HepG2 (cell line): ENCODE measurements at regions not wholly inside any gene's neighbourhood (a gene's known extent, or its start where the extent isn't known, plus 50 kb on each side); places are given as distances from the start of the nearest gene placed in this dataset.

Experiments
- ATAC-seq: fragments of 200-7000 bp; cut with Tn5 transposase; 3 replicates; pipeline ENCODE4 v1.9.1; 2020; ENCODE audit warnings: mild to moderate bottlenecking, moderate library complexity
- BruUV-seq: library from RNA; stranded (reverse); fragments of 400-500 nt; replicated peaks from 2 replicates; lab custom pipeline; 2021; lab: Mats Ljungman, UMichigan
- CTCF ChIA-PET: fragments of 300-600 bp; formaldehyde crosslinking; extraction: SDS; loops from one replicate; lab custom pipeline; 2021; ENCODE audit warnings: low total read pairs, inconsistent platforms, low intra/inter-chr PET ratio; lab: Yijun Ruan, JAX
- POLR2A ChIA-PET: fragments of 350-600 bp; sonication (Branson Sonifier 250); formaldehyde crosslinking; loops from one replicate; lab custom pipeline; 2020; ENCODE audit warnings: antibody characterized with exemption, inconsistent platforms; lab: Yijun Ruan, JAX
- DNase-seq: peaks from one replicate; pipeline ENCODE4 v3.0.0-alpha.2; 2015; ENCODE audit warnings: low spot score
- FAIRE-seq: peaks from 3 replicates; lab custom pipeline; 2011; peaks lifted over from hg19 to GRCh38; lab: Jason Lieb, UNC
- H2AFZ ChIP-seq: one replicate; pipeline ENCODE4 v1.6.1; 2011; ENCODE audit warnings: low read length, inconsistent platforms
- H3K27ac ChIP-seq: fragments of 300-600 bp; 3 replicates; pipeline ENCODE4 v1.8.0; 2011; ENCODE audit warnings: mixed run types, mild to moderate bottlenecking, mixed read lengths, low read length, inconsistent platforms; ENCODE audit not compliant: insufficient read depth; ENCODE audit errors: extremely low read length
- H3K27me3 ChIP-seq, 2 experiments: fragments of 200-600 bp in 1 of 2; 2 replicates in 1 of 2; 3 replicates in 1 of 2; pipeline versions ENCODE4 v1.6.0 to v1.8.0; 2011; ENCODE audit warnings: low read length in 2 of 2, mild to moderate bottlenecking in 2 of 2, moderate library complexity in 2 of 2, inconsistent platforms in 1 of 2; ENCODE audit not compliant: insufficient read depth in 2 of 2, control insufficient read depth in 1 of 2
- H3K36me3 ChIP-seq, 2 experiments: fragments of 200-600 bp in 1 of 2; replicated peaks in 1 of 2; 2 replicates in 1 of 2; 3 replicates in 1 of 2; pipeline versions ENCODE4 v1.5.1 to v1.8.0; 2011; ENCODE audit warnings: low read length in 2 of 2, inconsistent platforms in 1 of 2; ENCODE audit not compliant: insufficient read depth in 2 of 2, control insufficient read depth in 1 of 2
- H3K4me1 ChIP-seq: 2 replicates; pipeline ENCODE4 v1.5.1; 2012; ENCODE audit warnings: low read length, inconsistent platforms; ENCODE audit not compliant: insufficient read depth
- H3K4me2 ChIP-seq: 2 replicates; pipeline ENCODE4 v1.6.0; 2011; ENCODE audit warnings: low read depth, low read length, inconsistent platforms
- H3K4me3 ChIP-seq, 3 experiments: fragments of 200-600 bp in 1 of 3; sonication (generic), shearing (Covaris generic) in 1 of 3; replicated peaks in 1 of 3; 2 replicates each; pipeline ENCODE4 v1.5.1; 2011 to 2016; ENCODE audit warnings: low read length in 3 of 3, inconsistent platforms in 2 of 3, low read depth in 2 of 3, mild to moderate bottlenecking in 2 of 3, control low read depth in 1 of 3, mixed read lengths in 1 of 3; ENCODE audit not compliant: insufficient read depth in 1 of 3
- H3K79me2 ChIP-seq: one replicate; pipeline ENCODE4 v1.6.1; 2011; ENCODE audit warnings: low read length, inconsistent platforms; ENCODE audit not compliant: insufficient read depth
- H3K9ac ChIP-seq: 2 replicates; pipeline ENCODE4 v1.6.0; 2011; ENCODE audit warnings: mild to moderate bottlenecking, low read depth, low read length, inconsistent platforms; ENCODE audit not compliant: insufficient read depth
- H3K9me3 ChIP-seq: 2 replicates; pipeline ENCODE4 v1.5.1; 2012; ENCODE audit warnings: mild to moderate bottlenecking, low read length
- H4K20me1 ChIP-seq: 2 replicates; pipeline ENCODE4 v1.6.0; 2011; ENCODE audit warnings: inconsistent platforms, mild to moderate bottlenecking, low read length, moderate library complexity; ENCODE audit not compliant: insufficient read depth
- MTF1 ChIP-seq: sonication (generic); formaldehyde crosslinking; IDR thresholded peaks from 2 replicates; pipeline ENCODE4 v1.5.0; 2020; ENCODE audit warnings: missing genetic modification reagents
- NBN ChIP-seq: fragments of 450-650 bp; conservative IDR thresholded peaks from 2 replicates; pipeline ENCODE4 v1.6.1; 2017
- ZFAT ChIP-seq: sonication (generic); formaldehyde crosslinking; conservative IDR thresholded peaks from 2 replicates; pipeline ENCODE4 v1.8.1; 2023; ENCODE audit warnings: missing genetic modification reagents, inconsistent platforms
- ZFP41 ChIP-seq: sonication (generic); formaldehyde crosslinking; IDR thresholded peaks from 2 replicates; pipeline ENCODE4 v1.4.0; 2020; ENCODE audit warnings: mild to moderate bottlenecking, missing genetic modification reagents, borderline replicate concordance
- WGBS: methylation state at CpG from one replicate; pipeline ENCODE4 v1.1.6; 2017; ENCODE audit warnings: low lambda C conversion rate; 5-methylcytosine and 5-hydroxymethylcytosine counted together
- in situ Hi-C: cut with HindIII; loops from 2 replicates; pipeline ENCODE4 v1.10.0; 2017; ENCODE audit warnings: low pct_unique_long_range_greater_than_20kb; ENCODE audit not compliant: extremely low pct_ligation_motif_present
- intact Hi-C: fragments of 100-400 bp; cut with micrococcal nuclease; formaldehyde crosslinking; loops from one replicate; pipeline ENCODE4 v1.10.0; 2022; ENCODE audit not compliant: unreplicated experiment
- TF ChIP-seq, protein P1 (sequence below): sonication (generic); formaldehyde crosslinking; IDR thresholded peaks from one replicate; pipeline ENCODE4 v1.5.1; 2020; ENCODE audit warnings: mild to moderate bottlenecking, missing genetic modification reagents; ENCODE audit errors: not compliant biosample characterization

DNA sequence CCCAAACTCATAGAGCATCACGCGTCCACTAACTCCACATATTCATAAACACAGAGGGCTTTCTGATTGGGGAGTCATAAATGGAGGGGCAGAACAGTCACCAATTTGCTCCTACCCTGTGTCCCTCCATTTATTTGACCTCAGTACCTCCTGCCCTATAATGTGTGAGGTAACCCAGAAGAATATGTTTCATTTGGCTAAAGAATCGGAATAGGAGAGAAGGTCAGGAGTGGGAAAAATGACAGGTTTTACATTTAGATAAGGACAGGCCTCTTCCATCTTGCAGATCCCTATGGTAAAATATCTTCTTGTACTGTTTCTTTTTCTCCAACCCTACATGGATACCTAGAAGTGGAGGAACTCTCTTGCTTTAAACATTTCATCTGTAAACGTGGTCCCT is 578.0 kb downstream of the TUSC7 start:
- Histone ChIP-seq H3K4me1 (no peaks in the 10 kb centered on the region), H3K4me3 (no peak overlapping the region), H3K36me3 (no peaks in the 10 kb centered on the region), H4K20me1 (no peaks in the 10 kb centered on the region), H3K27ac (no peak overlapping the region), H3K9me3 (no peaks in the 10 kb centered on the region), H3K9ac (no peak overlapping the region), H2AFZ (no peak overlapping the region), H3K27me3 (no peaks in the 10 kb centered on the region), H3K4me2 (no peak overlapping the region), H3K79me2 (no peaks in the 10 kb centered on the region)
- POLR2A ChIA-PET = no interaction called here
- ATAC-seq (no peak), DNase-seq (no peak), FAIRE-seq (no peak)
- CTCF ChIA-PET = no interaction called here
- intact Hi-C loops = no loop called here
- TF ChIP-seq ZFAT (CRISPR knock-in tag) = no peak
- TF ChIP-seq MTF1 = no peak
- no peak for TF ChIP-seq NBN
- no peak for TF ChIP-seq ZFP41
- TF ChIP-seq, protein P1, sequence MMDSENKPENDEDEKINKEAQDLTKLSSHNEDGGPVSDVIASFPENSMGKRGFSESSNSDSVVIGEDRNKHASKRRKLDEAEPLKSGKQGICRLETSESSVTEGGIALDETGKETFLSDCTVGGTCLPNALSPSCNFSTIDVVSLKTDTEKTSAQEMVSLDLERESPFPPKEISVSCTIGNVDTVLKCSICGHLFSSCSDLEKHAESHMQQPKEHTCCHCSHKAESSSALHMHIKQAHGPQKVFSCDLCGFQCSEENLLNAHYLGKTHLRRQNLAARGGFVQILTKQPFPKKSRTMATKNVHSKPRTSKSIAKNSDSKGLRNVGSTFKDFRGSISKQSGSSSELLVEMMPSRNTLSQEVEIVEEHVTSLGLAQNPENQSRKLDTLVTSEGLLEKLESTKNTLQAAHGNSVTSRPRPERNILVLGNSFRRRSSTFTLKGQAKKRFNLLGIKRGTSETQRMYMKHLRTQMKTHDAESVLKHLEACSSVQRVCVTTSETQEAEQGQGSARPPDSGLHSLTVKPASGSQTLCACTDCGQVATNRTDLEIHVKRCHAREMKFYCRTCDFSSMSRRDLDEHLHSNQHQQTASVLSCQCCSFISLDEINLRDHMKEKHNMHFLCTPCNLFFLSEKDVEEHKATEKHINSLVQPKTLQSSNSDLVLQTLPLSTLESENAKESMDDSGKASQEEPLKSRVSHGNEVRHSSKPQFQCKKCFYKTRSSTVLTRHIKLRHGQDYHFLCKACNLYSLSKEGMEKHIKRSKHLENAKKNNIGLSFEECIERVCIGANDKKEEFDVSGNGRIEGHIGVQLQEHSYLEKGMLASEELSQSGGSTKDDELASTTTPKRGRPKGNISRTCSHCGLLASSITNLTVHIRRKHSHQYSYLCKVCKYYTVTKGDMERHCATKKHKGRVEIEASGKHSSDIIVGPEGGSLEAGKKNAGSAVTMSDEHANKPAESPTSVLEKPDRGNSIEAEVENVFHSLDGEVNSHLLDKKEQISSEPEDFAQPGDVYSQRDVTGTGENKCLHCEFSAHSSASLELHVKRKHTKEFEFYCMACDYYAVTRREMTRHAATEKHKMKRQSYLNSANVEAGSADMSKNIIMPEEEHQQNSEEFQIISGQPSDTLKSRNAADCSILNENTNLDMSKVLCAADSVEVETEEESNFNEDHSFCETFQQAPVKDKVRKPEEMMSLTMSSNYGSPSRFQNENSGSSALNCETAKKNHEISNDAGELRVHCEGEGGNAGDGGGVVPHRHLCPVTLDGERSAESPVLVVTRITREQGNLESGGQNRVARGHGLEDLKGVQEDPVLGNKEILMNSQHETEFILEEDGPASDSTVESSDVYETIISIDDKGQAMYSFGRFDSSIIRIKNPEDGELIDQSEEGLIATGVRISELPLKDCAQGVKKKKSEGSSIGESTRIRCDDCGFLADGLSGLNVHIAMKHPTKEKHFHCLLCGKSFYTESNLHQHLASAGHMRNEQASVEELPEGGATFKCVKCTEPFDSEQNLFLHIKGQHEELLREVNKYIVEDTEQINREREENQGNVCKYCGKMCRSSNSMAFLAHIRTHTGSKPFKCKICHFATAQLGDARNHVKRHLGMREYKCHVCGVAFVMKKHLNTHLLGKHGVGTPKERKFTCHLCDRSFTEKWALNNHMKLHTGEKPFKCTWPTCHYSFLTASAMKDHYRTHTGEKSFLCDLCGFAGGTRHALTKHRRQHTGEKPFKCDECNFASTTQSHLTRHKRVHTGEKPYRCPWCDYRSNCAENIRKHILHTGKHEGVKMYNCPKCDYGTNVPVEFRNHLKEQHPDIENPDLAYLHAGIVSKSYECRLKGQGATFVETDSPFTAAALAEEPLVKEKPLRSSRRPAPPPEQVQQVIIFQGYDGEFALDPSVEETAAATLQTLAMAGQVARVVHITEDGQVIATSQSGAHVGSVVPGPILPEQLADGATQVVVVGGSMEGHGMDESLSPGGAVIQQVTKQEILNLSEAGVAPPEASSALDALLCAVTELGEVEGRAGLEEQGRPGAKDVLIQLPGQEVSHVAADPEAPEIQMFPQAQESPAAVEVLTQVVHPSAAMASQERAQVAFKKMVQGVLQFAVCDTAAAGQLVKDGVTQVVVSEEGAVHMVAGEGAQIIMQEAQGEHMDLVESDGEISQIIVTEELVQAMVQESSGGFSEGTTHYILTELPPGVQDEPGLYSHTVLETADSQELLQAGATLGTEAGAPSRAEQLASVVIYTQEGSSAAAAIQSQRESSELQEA = no peak
- BruUV-seq = no TSS peak
- in situ Hi-C loops = no loop called here
- WGBS = 0% methylated on average over 4 of the region's 4 CpGs
